ENCODE measurements at regions not wholly inside any gene's neighbourhood (a gene's known extent, or its start where the extent isn't known, plus 50 kb on each side); places are given as distances from the start of the nearest gene placed in this dataset.

DNA sequence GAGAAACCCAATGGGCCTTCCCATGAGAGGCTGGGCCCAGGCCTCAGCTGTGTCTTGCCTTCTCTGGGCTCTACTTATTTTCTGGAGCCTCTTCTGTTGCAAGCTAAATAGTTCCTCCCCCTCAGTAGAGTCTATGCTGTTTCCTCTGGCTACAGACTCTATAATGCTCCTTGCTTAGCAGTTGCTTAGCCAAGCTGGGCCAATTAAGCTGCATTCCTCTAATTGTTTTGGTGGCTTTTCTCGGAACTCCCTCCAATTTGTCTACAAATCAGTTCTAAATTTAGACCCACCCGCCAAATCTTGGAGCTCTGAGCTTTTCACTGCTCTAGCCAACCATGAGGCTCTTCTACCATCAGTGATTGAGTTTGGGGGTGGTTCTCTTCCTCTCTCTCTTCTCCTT is 302.7 kb upstream of the ASIC2 start:
- no peak for ATAC-seq (ENCODE audit: low read depth)
- POLR2A ChIA-PET = no interaction called here
- Mint-ChIP-seq H3K4me3 (no peak overlapping the region), H3K36me3 (no peaks in the 10 kb centered on the region), H3K4me1 (no peaks in the 10 kb centered on the region), H3K27ac (no peak overlapping the region), H3K9me3 (no peaks in the 10 kb centered on the region), H3K27me3 (peaks cover 10% of the 10 kb centered on the region)
- DNase-seq = no peak

DNA sequence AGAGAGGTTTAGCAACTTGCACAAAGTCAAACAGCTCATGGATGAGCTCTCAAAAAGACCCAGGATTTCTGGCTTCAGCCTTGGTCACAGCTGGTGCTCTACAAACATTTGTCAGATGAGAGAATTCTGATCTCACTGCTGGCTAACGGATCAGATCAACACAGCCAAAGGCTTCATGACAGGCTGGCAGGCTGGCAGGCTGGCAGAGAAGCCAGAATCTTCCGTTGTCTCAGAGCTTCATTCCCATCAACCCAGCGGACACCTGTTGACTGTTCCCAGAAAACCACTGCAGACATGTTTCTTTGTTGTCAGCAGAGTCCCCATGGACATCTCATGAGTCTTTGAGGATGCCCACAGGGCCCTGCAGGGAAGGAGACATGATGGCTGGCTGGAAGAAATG is 303.8 kb upstream of the ASIC2 start:
- H3K27me3 Mint-ChIP-seq = peaks cover 10% of the 10 kb centered on the region
- POLR2A ChIA-PET = no interaction called here
- ATAC-seq (ENCODE audit: low read depth) (no peak), DNase-seq (no peak)
- no peak overlapping the region for H3K27ac Mint-ChIP-seq
- no peak overlapping the region for H3K4me3 Mint-ChIP-seq
- no peaks in the 10 kb centered on the region for H3K36me3 Mint-ChIP-seq
- H3K4me1 Mint-ChIP-seq = no peaks in the 10 kb centered on the region
- no peaks in the 10 kb centered on the region for H3K9me3 Mint-ChIP-seq

DNA sequence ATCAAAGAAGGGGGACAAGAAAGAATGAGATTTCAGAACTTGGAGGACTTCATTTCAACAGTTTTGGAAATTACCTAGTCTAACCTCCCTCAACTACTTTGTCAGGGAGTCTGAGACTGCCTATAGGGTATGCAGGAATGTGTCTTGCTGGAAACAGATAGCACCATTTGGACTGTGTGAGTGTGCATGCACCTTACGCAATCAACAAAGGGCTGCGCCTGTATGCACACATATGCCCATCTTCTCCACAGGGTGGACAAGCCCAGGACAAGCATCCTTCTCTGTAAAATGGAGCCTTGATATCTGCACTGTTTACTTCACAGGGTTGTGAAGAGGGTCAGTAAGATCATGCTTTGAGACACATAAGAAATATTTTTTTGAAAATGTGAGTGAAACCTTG is 305.7 kb upstream of the ASIC2 start:
- H3K27me3 Mint-ChIP-seq = peaks cover 4% of the 10 kb centered on the region
- ATAC-seq (ENCODE audit: low read depth) = no peak
- H3K4me3 Mint-ChIP-seq = no peak overlapping the region
- no peak overlapping the region for H3K27ac Mint-ChIP-seq
- H3K4me1 Mint-ChIP-seq = no peaks in the 10 kb centered on the region
- no peak for DNase-seq
- no peaks in the 10 kb centered on the region for H3K9me3 Mint-ChIP-seq
- no peaks in the 10 kb centered on the region for H3K36me3 Mint-ChIP-seq
- POLR2A ChIA-PET = no interaction called here

DNA sequence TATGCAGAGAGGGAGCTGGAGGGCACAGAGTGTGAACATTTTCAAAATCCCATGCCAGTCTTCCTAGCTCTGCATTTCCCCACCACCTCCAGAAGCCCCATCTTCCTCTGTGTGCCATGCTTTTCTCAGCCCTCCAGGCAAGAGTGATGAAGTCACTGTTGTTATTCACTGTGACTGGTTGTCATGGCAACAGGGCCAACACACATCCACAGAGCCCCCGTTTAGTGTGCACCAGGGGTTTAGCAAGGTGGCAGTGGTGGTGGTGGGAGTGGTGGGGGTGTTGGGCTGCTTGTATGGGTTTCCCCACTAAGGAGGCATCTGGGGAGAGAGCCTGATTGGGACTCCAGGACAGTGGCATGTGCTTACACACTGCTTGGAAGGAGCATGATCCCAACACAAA is 309.9 kb upstream of the ASIC2 start:
- Mint-ChIP-seq H3K27ac (no peak overlapping the region), H3K27me3 (no peaks in the 10 kb centered on the region), H3K36me3 (no peaks in the 10 kb centered on the region), H3K4me3 (no peak overlapping the region), H3K9me3 (no peaks in the 10 kb centered on the region), H3K4me1 (no peaks in the 10 kb centered on the region)
- POLR2A ChIA-PET = no interaction called here
- DNase-seq (no peak), ATAC-seq (ENCODE audit: low read depth) (no peak)

DNA sequence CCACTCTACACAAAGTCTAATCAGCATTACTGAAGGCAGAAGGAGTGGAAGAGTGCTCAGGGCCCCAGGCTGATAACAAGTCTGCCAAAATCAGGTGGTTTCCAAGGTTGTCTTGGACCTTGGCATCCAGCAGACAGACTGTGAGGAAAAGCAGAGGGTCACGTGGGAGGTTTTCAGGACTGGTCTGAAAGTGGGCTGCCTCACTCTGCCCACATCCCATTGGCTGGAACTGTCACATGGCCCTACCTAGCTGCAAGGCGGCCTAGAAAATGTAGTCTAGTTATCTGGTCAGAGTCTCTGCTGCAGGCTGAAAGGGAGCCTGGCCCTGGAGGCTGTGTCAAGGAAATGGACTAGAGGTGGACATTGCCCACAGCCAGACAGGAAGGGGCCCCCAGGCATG is 310.7 kb upstream of the ASIC2 start:
- Mint-ChIP-seq H3K9me3 (no peaks in the 10 kb centered on the region), H3K27me3 (no peaks in the 10 kb centered on the region), H3K4me1 (no peaks in the 10 kb centered on the region), H3K4me3 (no peak overlapping the region), H3K27ac (no peak overlapping the region), H3K36me3 (no peaks in the 10 kb centered on the region)
- DNase-seq (no peak), ATAC-seq (ENCODE audit: low read depth) (no peak)
- POLR2A ChIA-PET = no interaction called here

DNA sequence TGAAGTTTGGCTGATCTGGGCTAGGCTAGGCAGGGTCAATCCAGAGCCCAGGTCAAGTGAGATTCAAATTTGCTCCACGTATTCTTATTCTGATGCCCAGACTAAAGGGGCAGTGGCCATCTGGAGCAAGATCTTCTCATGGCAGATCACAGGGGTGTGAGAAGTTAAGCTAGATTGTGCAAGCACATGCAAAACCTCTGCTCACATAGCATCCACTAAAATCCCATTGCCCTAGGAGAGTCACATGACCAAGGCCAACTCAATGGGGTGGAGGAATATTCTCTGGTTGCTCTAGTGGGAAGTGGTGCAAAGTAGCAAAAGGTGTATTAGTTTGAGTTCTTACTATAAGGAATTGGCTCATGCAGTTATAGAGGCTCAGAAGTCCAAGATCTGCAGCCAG is 318.4 kb upstream of the ASIC2 start:
- Mint-ChIP-seq H3K4me3 (no peak overlapping the region), H3K36me3 (no peaks in the 10 kb centered on the region), H3K4me1 (no peaks in the 10 kb centered on the region), H3K27me3 (peaks cover 2% of the 10 kb centered on the region), H3K27ac (no peak overlapping the region), H3K9me3 (no peaks in the 10 kb centered on the region)
- DNase-seq = no peak
- no peak for ATAC-seq (ENCODE audit: low read depth)
- POLR2A ChIA-PET = no interaction called here

DNA sequence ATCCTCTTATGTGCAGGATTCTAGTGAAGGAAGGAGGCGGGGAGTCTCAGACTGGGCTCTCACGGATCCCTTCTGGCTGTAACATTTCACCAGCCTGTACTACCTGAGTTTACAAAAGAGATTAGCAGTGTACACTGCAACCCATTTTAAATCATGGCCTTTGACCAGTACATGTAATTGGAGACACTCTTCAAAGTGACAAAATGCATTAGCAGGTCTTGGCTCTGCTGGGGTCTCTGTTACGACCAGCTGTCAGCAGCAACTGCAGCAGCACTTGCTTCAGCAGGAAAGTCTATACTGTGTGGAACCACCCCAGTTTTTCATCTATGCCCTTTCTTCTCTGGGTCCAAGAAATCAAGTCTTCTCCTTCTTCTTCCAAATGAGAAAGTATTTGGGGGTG is 322.8 kb upstream of the ASIC2 start:
- Mint-ChIP-seq H3K27me3 (peaks cover 2% of the 10 kb centered on the region), H3K27ac (no peak overlapping the region), H3K9me3 (no peaks in the 10 kb centered on the region), H3K4me1 (no peaks in the 10 kb centered on the region), H3K4me3 (no peak overlapping the region), H3K36me3 (no peaks in the 10 kb centered on the region)
- ATAC-seq (ENCODE audit: low read depth) = no peak
- DNase-seq = no peak
- POLR2A ChIA-PET = no interaction called here

DNA sequence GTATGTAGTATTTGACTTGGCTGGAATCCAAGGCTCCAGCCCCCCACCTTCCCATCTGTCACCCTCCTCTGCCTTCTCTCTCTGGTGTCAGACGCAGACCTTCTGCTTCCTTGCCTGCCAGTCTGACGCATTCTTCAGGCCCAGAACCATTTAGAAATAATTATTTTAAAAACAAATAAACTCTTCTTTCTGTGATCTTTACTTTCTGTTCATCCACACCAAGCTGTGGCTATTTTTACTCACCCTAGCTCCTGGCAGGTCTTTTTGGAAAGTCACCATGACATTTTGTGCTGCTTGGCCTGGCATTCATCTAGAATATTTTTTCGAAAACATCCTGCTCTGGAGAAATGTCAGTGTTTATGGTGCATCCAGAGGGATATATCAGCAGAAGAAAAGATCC is 330.7 kb upstream of the ASIC2 start:
- POLR2A ChIA-PET = no interaction called here
- Mint-ChIP-seq H3K4me3 (no peak overlapping the region), H3K27me3 (no peaks in the 10 kb centered on the region), H3K27ac (no peak overlapping the region), H3K36me3 (no peaks in the 10 kb centered on the region), H3K9me3 (no peaks in the 10 kb centered on the region), H3K4me1 (no peaks in the 10 kb centered on the region)
- ATAC-seq (ENCODE audit: low read depth) (no peak), DNase-seq (no peak)

DNA sequence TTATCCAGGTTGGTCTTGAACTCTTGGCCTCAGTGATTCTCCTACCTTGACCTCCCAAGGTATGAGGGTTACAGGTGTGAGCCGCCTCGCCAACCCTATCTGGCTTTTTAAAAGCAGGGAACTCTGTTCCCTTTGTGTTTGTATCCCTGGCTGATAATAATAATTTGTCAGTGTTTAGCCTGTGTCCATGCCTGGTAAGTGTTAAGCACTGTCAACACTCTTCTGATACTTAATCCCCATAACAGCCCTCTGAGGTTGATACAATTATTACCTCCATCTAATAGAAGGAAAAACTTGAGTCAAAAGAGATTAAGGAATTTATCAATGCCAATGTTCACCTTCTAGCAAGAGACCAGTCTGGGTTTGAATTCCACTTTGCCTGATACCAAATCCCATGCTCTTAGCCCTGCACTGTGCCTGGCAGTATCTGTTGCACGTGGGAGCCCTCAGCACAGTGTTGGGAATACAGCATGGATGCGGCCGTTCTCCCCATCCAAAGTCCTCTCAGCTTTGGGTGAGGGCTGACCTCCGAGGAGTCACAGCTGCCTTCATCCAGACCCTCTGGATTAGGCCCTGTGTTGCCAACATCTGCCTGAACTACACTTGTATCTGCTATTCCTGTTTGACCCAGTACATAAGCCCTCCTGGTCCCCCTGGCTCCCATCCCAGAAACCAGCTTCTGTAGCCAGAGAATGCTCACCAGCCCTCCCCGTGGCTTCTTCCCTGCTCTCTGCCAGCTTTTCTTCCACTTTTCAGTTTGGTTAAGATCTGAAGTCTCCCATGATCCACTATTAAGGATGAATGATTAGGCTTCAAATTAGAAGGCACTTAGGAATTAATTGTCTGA is 335.6 kb upstream of the ASIC2 start:
- peaks cover 3% of the 10 kb centered on the region for H3K27me3 Mint-ChIP-seq
- no peaks in the 10 kb centered on the region for H3K36me3 Mint-ChIP-seq
- no peaks in the 10 kb centered on the region for H3K4me1 Mint-ChIP-seq
- no peak overlapping the region for H3K27ac Mint-ChIP-seq
- DNase-seq (no peak), ATAC-seq (ENCODE audit: low read depth) (no peak)
- POLR2A ChIA-PET = no interaction called here
- H3K4me3 Mint-ChIP-seq = no peak overlapping the region
- H3K9me3 Mint-ChIP-seq = peaks cover 6% of the 10 kb centered on the region

DNA sequence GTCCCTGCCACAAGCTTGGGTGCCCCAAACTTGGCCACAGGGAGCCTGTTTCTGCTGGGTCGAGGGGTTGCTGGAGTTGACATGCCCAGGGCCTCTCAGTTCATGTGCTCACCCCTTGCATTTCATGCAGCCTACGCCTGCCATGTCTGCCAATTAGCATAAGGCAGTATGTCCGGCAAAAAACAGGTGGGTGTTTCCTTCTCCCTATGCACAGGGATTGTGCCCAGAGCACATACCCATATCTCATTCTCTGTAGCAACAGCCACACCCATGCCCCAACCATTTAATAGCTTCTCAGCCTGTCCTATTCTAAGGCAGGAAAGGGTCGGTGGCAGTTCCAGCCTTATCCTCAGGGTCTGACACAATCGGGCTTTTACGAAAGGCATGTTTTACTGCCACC is 340.4 kb upstream of the ASIC2 start:
- no peak for ATAC-seq (ENCODE audit: low read depth)

DNA sequence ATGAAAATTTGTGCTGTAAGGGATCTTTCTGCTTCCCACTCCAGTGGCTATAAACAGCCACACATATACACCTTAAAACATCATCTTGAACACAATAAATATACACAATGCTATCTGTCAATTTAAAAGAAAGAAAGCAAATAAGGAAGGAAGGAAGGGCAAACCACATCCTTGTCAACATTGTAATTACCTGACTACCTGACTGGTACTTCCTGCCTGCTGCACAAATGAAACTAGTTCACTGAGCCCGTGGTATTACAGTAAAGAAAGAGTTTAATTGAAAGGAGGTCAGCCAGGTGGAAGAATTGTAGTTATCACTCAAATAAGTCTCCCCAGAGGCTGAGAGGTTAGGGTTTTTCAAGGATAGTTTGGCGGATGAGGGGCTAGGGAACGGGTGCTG is 344.4 kb upstream of the ASIC2 start:
- POLR2A ChIA-PET = no interaction called here
- Mint-ChIP-seq H3K4me1 (peaks cover 9% of the 10 kb centered on the region), H3K27ac (peak overlapping the region; percentile 86), H3K27me3 (no peaks in the 10 kb centered on the region), H3K36me3 (peaks cover 7% of the 10 kb centered on the region), H3K9me3 (peaks cover 14% of the 10 kb centered on the region), H3K4me3 (peak overlapping the region; percentile 46)
- no peak for ATAC-seq (ENCODE audit: low read depth)
- no peak for DNase-seq

More for the DNA sequence above, 340.4 kb upstream of the ASIC2 start:
- Mint-ChIP-seq H3K4me1 (peaks cover 9% of the 10 kb centered on the region), H3K9me3 (peaks cover 18% of the 10 kb centered on the region), H3K27ac (no peak overlapping the region), H3K4me3 (no peak overlapping the region), H3K36me3 (peaks cover 4% of the 10 kb centered on the region), H3K27me3 (peaks cover 3% of the 10 kb centered on the region)
- POLR2A ChIA-PET = no interaction called here
- no peak for DNase-seq

DNA sequence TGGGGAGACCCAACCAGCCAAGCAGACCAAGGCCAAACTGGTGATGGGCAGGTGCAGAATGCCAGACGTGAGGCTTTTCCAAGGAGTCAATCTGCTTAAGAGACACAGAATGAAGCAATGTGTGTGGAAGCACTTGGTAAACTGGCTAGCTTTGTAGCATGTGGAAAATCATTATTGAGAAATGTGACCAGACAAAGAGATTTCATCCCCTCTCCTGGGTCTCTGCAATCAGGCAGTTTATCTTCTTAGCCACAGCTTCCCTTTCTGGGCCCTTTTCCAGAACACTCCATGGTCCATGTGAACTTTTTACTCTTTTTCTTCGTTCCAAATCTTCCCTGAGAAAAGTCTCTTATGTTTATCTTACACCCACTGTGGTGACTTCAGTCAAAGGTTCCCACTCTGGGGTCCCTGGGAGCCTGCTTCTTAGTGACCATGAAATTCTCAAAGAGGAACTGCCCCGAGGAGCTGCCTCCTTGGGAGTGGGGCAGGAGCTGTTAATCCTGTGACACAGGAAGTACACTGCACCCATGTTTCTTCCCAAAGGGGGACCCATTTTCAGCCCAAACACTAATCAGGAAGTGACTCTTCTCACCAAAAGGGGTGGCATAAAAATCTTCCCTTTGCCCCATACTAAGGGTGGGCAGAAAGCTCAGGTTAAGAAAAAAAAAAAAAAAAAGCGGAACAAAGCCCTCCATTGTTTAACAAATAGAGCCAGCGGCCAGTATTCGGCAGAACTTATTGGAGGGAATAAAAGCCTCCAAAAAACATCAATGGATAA is 346.2 kb upstream of the ASIC2 start:
- Mint-ChIP-seq H3K9me3 (peaks cover 14% of the 10 kb centered on the region), H3K27ac (no peak overlapping the region), H3K4me1 (peaks cover 11% of the 10 kb centered on the region), H3K4me3 (no peak overlapping the region), H3K27me3 (no peaks in the 10 kb centered on the region), H3K36me3 (peaks cover 7% of the 10 kb centered on the region)
- no peak for ATAC-seq (ENCODE audit: low read depth)
- POLR2A ChIA-PET = no interaction called here
- DNase-seq = no peak

DNA sequence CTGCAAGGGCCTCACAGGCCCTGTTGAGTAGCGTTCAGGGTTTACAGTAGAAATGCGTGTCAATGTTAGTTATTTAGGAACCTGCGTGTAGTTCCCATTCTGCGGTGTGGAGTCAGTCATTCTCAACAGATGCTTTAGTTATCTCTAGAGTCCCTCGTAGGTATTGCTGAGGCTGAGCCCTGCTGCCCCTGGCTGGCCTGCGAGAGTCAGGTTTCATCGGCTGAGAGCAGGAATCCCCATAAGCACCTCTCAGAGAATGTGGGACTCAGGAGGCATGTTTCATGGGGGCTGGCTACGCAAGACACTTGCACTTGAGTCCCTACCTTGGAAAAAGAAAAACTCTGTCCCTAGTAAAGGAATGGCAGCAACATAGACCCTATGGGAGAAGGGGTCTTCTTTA is 347.5 kb upstream of the ASIC2 start:
- Mint-ChIP-seq H3K4me1 (peaks cover 12% of the 10 kb centered on the region), H3K27ac (no peak overlapping the region), H3K27me3 (no peaks in the 10 kb centered on the region), H3K4me3 (no peak overlapping the region), H3K9me3 (peaks cover 14% of the 10 kb centered on the region), H3K36me3 (peaks cover 7% of the 10 kb centered on the region)
- ATAC-seq (ENCODE audit: low read depth) (no peak), DNase-seq (no peak)
- POLR2A ChIA-PET = no interaction called here

DNA sequence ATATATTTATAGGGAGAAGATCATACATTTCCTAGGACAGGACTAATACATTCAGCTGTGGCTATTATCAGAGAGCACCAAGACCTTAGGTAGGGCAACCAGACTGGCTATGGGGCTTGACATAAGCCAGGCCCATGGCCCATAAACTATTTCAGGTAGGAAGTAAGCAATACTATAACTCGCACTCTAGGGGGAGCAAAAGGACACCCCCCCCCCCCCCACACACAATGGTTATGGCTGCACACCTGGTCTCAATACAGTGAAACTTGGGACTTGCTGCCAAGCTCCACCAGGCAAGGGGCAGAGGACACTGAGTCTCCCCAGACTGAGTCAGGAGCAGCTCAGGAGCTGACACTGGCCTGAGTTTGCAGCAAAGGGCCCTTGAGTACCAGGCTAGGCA is 348.9 kb upstream of the ASIC2 start:
- ATAC-seq (ENCODE audit: low read depth) = no peak
- Mint-ChIP-seq H3K27me3 (peaks cover 7% of the 10 kb centered on the region), H3K9me3 (peaks cover 14% of the 10 kb centered on the region), H3K27ac (no peak overlapping the region), H3K4me1 (peaks cover 12% of the 10 kb centered on the region), H3K4me3 (no peak overlapping the region), H3K36me3 (peaks cover 7% of the 10 kb centered on the region)
- POLR2A ChIA-PET = no interaction called here
- no peak for DNase-seq
